ENCODE measurements at regions not wholly inside any gene's neighbourhood (a gene's known extent, or its start where the extent isn't known, plus 50 kb on each side); places are given as distances from the start of the nearest gene placed in this dataset.
"Not testable (repeated sequence)": the region's sequence is repeated elsewhere in the genome, so short reads cannot be mapped to it uniquely, and the experiment has no call there.

DNA sequence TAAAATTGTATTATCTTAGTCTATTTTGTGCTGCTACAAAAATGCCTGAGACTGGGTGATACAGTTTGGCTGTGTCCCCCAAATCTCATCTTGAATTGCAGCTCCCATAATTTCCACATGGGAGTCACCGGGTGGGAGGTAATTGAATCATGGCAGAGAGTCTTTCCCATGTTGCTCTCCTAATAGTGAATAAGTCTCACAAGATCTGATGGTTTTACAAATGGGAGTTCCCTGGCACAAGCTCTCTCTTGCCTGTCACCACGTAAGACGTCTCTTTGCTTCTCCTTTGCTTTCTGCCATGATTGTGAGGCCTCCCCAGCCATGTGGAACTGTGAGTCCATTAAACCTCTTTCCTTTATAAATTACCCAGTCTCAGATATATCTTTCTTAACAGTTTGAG, 57.0 kb upstream of the SLC35F5 start:
- not testable (repeated sequence) for H3K27me3 Mint-ChIP-seq; H3K27me3 ChIP-seq (ENCODE audit: control insufficient read depth, insufficient read depth, low read length); H3K36me3 ChIP-seq (ENCODE audit: control insufficient read depth, insufficient read depth, low read length); DNase-seq; H3K4me1 ChIP-seq (ENCODE audit: control insufficient read depth, insufficient read depth, low read length, poor library complexity, severe bottlenecking); H3K9me3 Mint-ChIP-seq; H3K9me3 ChIP-seq (ENCODE audit: control insufficient read depth in 2 of 2, low read length in 2 of 2); H3K4me3 Mint-ChIP-seq; H3K4me3 ChIP-seq (ENCODE audit: low read depth, low read length); H3K4me1 Mint-ChIP-seq; ATAC-seq (ENCODE audit: low read depth in 2 of 2); H3K27ac ChIP-seq (ENCODE audit: insufficient read depth, low read length, poor library complexity, severe bottlenecking); H3K27ac Mint-ChIP-seq
- H3K36me3 Mint-ChIP-seq = peaks cover 10% of the 10 kb centered on the region

DNA sequence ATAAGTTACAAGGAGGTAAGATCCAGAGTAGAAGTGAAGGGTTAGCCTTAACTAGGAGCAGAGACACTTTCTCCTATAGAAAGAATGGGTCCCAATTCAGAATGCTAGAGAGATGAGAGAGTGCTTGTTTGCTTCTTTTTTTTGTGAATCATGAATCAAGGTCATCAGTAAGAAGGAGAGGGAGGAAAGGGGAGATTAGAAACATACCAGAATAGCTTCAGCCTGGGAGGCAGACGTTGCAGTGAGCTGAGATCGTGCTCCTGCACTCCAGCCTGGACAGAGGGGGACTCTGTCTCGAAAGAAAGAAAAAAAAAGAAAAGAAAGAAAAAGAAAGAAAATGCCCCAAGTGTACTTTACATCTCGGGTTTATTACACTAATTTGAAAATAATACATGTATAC, 55.8 kb upstream of the SLC35F5 start:
- H3K4me3 ChIP-seq (ENCODE audit: low read depth, low read length) = no peak overlapping the region
- H3K9me3 Mint-ChIP-seq = peaks cover 0 to 3% (median 0%) of the 10 kb centered on the region in 7 donors
- DNase-seq (no peak), ATAC-seq (ENCODE audit: low read depth in 2 of 2) (no peak)
- H3K36me3 Mint-ChIP-seq = peaks cover 10% of the 10 kb centered on the region
- H3K27ac ChIP-seq (ENCODE audit: insufficient read depth, low read length, poor library complexity, severe bottlenecking) = no peak overlapping the region
- H3K4me1 ChIP-seq (ENCODE audit: control insufficient read depth, insufficient read depth, low read length, poor library complexity, severe bottlenecking) = no peaks in the 10 kb centered on the region
- H3K27me3 ChIP-seq (ENCODE audit: control insufficient read depth, insufficient read depth, low read length) = peaks cover 4% of the 10 kb centered on the region
- peaks cover 0 to 4% (median under 1%) of the 10 kb centered on the region in 4 donors for H3K4me1 Mint-ChIP-seq
- H3K9me3 ChIP-seq (ENCODE audit: control insufficient read depth in 2 of 2, low read length in 2 of 2) = no peaks in the 10 kb centered on the region
- no peaks in the 10 kb centered on the region for H3K36me3 ChIP-seq (ENCODE audit: control insufficient read depth, insufficient read depth, low read length)
- H3K4me3 Mint-ChIP-seq = no peak overlapping the region
- H3K27ac Mint-ChIP-seq = no peak overlapping the region
- H3K27me3 Mint-ChIP-seq = peaks cover 5% of the 10 kb centered on the region

DNA sequence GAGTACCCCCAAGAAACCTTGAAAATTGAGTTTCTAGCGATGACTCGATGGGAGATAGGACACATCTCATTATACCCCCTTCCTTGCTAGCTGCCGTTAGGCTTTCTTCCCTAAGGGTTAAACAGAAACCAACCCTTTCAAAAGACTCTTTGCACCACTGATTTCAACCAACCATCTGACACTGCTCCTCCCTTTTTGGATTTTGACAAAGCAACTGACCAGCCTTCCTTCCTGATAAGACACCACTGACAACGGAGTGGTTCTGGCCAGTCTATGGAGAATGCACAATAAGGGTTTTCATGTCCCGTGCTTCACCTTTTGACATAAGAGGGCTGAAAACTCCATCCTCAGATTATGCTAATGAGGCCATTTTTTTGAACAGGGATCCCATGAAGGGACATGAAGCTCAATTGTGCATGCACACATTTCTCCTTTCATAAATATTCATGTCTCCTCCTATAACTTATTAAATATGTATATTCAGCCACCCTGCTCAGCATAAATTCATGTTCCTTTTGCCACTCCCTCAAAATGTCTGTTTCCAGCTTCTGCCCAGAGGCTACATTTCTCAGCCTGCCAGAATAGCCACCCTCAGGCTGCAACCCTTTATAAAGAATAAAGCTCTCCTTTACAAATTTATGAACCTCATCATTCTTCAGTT, 52.8 kb upstream of the SLC35F5 start:
- no peak overlapping the region for H3K27ac ChIP-seq (ENCODE audit: insufficient read depth, low read length, poor library complexity, severe bottlenecking)
- no peak overlapping the region for H3K4me3 ChIP-seq (ENCODE audit: low read depth, low read length)
- H3K27ac Mint-ChIP-seq = no peak overlapping the region
- DNase-seq (no peak), ATAC-seq (ENCODE audit: low read depth in 2 of 2) (no peak)
- peaks cover 5% of the 10 kb centered on the region for H3K36me3 Mint-ChIP-seq
- no peaks in the 10 kb centered on the region for H3K36me3 ChIP-seq (ENCODE audit: control insufficient read depth, insufficient read depth, low read length)
- H3K27me3 Mint-ChIP-seq = peaks cover 5% of the 10 kb centered on the region
- peaks cover 0 to 2% (median 0%) of the 10 kb centered on the region in 4 donors for H3K4me1 Mint-ChIP-seq
- H3K9me3 ChIP-seq (ENCODE audit: control insufficient read depth in 2 of 2, low read length in 2 of 2) = no peaks in the 10 kb centered on the region
- H3K4me1 ChIP-seq (ENCODE audit: control insufficient read depth, insufficient read depth, low read length, poor library complexity, severe bottlenecking) = no peaks in the 10 kb centered on the region
- H3K4me3 Mint-ChIP-seq = no peak overlapping the region
- H3K27me3 ChIP-seq (ENCODE audit: control insufficient read depth, insufficient read depth, low read length) = peaks cover 4% of the 10 kb centered on the region
- H3K9me3 Mint-ChIP-seq = peaks cover 0 to 3% (median 0%) of the 10 kb centered on the region in 7 donors

- peaks cover 5% of the 10 kb centered on the region for H3K27me3 Mint-ChIP-seq
- no peak overlapping the region for H3K4me3 Mint-ChIP-seq
- Histone ChIP-seq H3K27ac (ENCODE audit: insufficient read depth, low read length, poor library complexity, severe bottlenecking) (no peak overlapping the region), H3K4me3 (ENCODE audit: low read depth, low read length) (no peak overlapping the region), H3K4me1 (ENCODE audit: control insufficient read depth, insufficient read depth, low read length, poor library complexity, severe bottlenecking) (no peaks in the 10 kb centered on the region), H3K27me3 (ENCODE audit: control insufficient read depth, insufficient read depth, low read length) (peaks cover 4% of the 10 kb centered on the region), H3K9me3 (ENCODE audit: control insufficient read depth in 2 of 2, low read length in 2 of 2) (no peaks in the 10 kb centered on the region), H3K36me3 (ENCODE audit: control insufficient read depth, insufficient read depth, low read length) (no peaks in the 10 kb centered on the region)
- peaks cover 0 to 4% (median 0%) of the 10 kb centered on the region in 4 donors for H3K4me1 Mint-ChIP-seq
- DNase-seq = no peak
- H3K9me3 Mint-ChIP-seq = peaks cover 0 to 1% (median 0%) of the 10 kb centered on the region in 7 donors
- H3K27ac Mint-ChIP-seq = no peak overlapping the region
- no peak for ATAC-seq (ENCODE audit: low read depth in 2 of 2)
- H3K36me3 Mint-ChIP-seq = peaks cover 5% of the 10 kb centered on the region
These were observed 51.3 kb upstream of the SLC35F5 start for GRCh38 chr2:113807721-113808120.

DNA sequence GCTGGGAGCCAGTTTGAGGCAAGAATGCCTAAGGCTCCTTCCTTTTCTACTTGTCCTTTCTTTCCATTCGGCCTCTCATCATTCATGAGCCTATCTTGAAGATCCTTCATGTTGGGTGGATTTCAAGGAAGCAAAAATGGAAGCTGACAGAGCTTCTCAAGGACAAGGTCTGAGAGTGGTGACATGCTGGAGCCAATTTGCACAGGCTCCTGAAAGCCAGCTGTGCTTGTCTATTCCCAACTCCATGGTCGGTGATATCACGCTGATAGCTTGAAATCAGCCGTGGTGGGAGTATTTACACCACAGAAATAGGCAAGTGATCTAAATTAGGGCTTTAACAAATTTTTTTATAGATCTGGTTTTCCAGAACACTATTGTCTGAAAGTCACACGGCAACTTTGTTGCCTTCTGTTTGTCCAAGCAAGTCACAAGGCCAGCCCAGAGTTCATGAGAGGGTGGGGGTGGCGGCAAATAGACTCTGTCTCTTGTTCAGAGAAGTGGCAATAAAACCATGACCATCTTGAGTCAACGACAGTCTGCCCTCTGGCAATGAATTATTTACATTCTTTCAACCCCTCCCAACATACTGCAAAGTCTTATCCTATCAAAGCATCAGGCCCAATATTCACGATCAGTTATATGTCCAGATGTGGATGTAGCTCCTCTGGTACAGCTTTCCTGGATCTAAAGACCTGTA, 49.9 kb upstream of the SLC35F5 start:
- H3K27me3 ChIP-seq (ENCODE audit: control insufficient read depth, insufficient read depth, low read length) = peaks cover 1% of the 10 kb centered on the region
- ATAC-seq (ENCODE audit: low read depth in 2 of 2) = no peak

More for the DNA sequence above, 49.9 kb upstream of the SLC35F5 start:
- no peak for DNase-seq
- H3K36me3 Mint-ChIP-seq = no peaks in the 10 kb centered on the region
- no peak overlapping the region for H3K27ac Mint-ChIP-seq
- H3K4me3 Mint-ChIP-seq = no peak overlapping the region
- Histone ChIP-seq H3K36me3 (ENCODE audit: control insufficient read depth, insufficient read depth, low read length) (no peaks in the 10 kb centered on the region), H3K4me1 (ENCODE audit: control insufficient read depth, insufficient read depth, low read length, poor library complexity, severe bottlenecking) (no peaks in the 10 kb centered on the region), H3K9me3 (ENCODE audit: control insufficient read depth in 2 of 2, low read length in 2 of 2) (no peaks in the 10 kb centered on the region), H3K27ac (ENCODE audit: insufficient read depth, low read length, poor library complexity, severe bottlenecking) (no peak overlapping the region), H3K4me3 (ENCODE audit: low read depth, low read length) (no peak overlapping the region)
- H3K9me3 Mint-ChIP-seq = peaks cover 0 to 1% (median 0%) of the 10 kb centered on the region in 7 donors
- peaks cover 0 to 4% (median 0%) of the 10 kb centered on the region in 4 donors for H3K4me1 Mint-ChIP-seq
- no peaks in the 10 kb centered on the region for H3K27me3 Mint-ChIP-seq
